SK-N-SH treated with all-trans-retinoic acid at 6 μM for 48 hours (cell line): ENCODE measurements at regions not wholly inside any gene's neighbourhood (a gene's known extent, or its start where the extent isn't known, plus 50 kb on each side); places are given as distances from the start of the nearest gene placed in this dataset.

Experiments
- ATAC-seq: fragments of 200-7000 bp; cut with Tn5 transposase; 3 replicates; pipeline ENCODE4 v1.9.1; 2020; ENCODE audit warnings: mild to moderate bottlenecking, moderate library complexity
- ARNTL ChIP-seq: fragments of 450-650 bp; formaldehyde crosslinking; IDR thresholded peaks from 2 replicates; pipeline ENCODE4 v1.5.0; 2020; ENCODE audit warnings: low read depth, mild to moderate bottlenecking, moderate library complexity, borderline replicate concordance
- BACH2 ChIP-seq: fragments of 250-450 bp; sonication (Bioruptor Pico); IDR thresholded peaks from 2 replicates; pipeline ENCODE4 v1.9.0; 2021; ENCODE audit warnings: mild to moderate bottlenecking, borderline replicate concordance
- CSDC2 ChIP-seq: fragments of 250-450 bp; sonication (Bioruptor Pico); IDR thresholded peaks from 2 replicates; pipeline ENCODE4 v1.5.0; 2020; ENCODE audit warnings: mild to moderate bottlenecking, moderate library complexity
- CSRNP3 ChIP-seq: fragments of 250-450 bp; sonication (Bioruptor Pico); IDR thresholded peaks from 2 replicates; pipeline ENCODE4 v1.5.1; 2021; ENCODE audit warnings: mild to moderate bottlenecking, moderate library complexity
- ESRRG ChIP-seq: fragments of 250-450 bp; sonication (Bioruptor Pico); IDR thresholded peaks from 2 replicates; pipeline ENCODE4 v1.6.1; 2021; ENCODE audit warnings: mild to moderate bottlenecking
- ISL1 ChIP-seq: fragments of 250-450 bp; sonication (Bioruptor Pico); IDR thresholded peaks from 2 replicates; pipeline ENCODE4 v2.1.2; 2022; ENCODE audit warnings: mild to moderate bottlenecking, moderate library complexity
- OSR1 ChIP-seq: fragments of 250-450 bp; sonication (Bioruptor Pico); IDR thresholded peaks from 2 replicates; pipeline ENCODE4 v1.8.0; 2022; ENCODE audit warnings: moderate library complexity, mild to moderate bottlenecking, inconsistent platforms
- PATZ1 ChIP-seq: fragments of 250-450 bp; sonication (Bioruptor Pico); IDR thresholded peaks from 2 replicates; pipeline ENCODE4 v1.8.0; 2020; ENCODE audit warnings: mild to moderate bottlenecking, moderate library complexity, borderline replicate concordance
- PPARA ChIP-seq: fragments of 250-450 bp; sonication (Bioruptor Pico); IDR thresholded peaks from 2 replicates; pipeline ENCODE4 v1.5.0; 2020; ENCODE audit warnings: mild to moderate bottlenecking, borderline replicate concordance
- RARB ChIP-seq: fragments of 250-450 bp; sonication (Bioruptor Pico); IDR thresholded peaks from 2 replicates; pipeline ENCODE4 v1.8.0; 2021; ENCODE audit warnings: mild to moderate bottlenecking, moderate library complexity
- SNAI2 ChIP-seq: fragments of 250-450 bp; sonication (Bioruptor Pico); IDR thresholded peaks from 2 replicates; pipeline ENCODE4 v1.5.0; 2020; ENCODE audit warnings: mild to moderate bottlenecking, moderate library complexity
- TCF4 ChIP-seq: fragments of 250-450 bp; sonication (Bioruptor Pico); IDR thresholded peaks from 2 replicates; pipeline ENCODE4 v1.8.0; 2021; ENCODE audit warnings: mild to moderate bottlenecking, moderate library complexity, borderline replicate concordance
- TOX ChIP-seq: fragments of 250-450 bp; sonication (Bioruptor Pico); IDR thresholded peaks from 2 replicates; pipeline ENCODE4 v1.8.0; 2021; ENCODE audit warnings: mild to moderate bottlenecking, moderate library complexity, borderline replicate concordance
- ZC3H10 ChIP-seq: fragments of 250-450 bp; sonication (Bioruptor Pico); IDR thresholded peaks from 2 replicates; pipeline ENCODE4 v1.5.1; 2021; ENCODE audit warnings: mild to moderate bottlenecking, moderate library complexity
- ZFP3 ChIP-seq: fragments of 250-450 bp; sonication (Bioruptor Pico); IDR thresholded peaks from 2 replicates; pipeline ENCODE4 v1.5.0; 2020; ENCODE audit warnings: mild to moderate bottlenecking, moderate library complexity
- ZFP30 ChIP-seq: fragments of 450-650 bp; formaldehyde crosslinking; IDR thresholded peaks from 2 replicates; pipeline ENCODE4 v1.5.0; 2022; ENCODE audit warnings: mild to moderate bottlenecking, moderate library complexity
- ZNF565 ChIP-seq: fragments of 450-650 bp; formaldehyde crosslinking; conservative IDR thresholded peaks from 2 replicates; pipeline ENCODE4 v1.5.0; 2020; ENCODE audit warnings: low read depth, mild to moderate bottlenecking, moderate library complexity
- ZNF70 ChIP-seq: fragments of 450-650 bp; formaldehyde crosslinking; IDR thresholded peaks from 2 replicates; pipeline ENCODE4 v1.5.0; 2020; ENCODE audit warnings: mild to moderate bottlenecking, moderate library complexity
- TF ChIP-seq, protein P1 (sequence below): fragments of 250-450 bp; sonication (Bioruptor Pico); IDR thresholded peaks from 2 replicates; pipeline ENCODE4 v1.5.0; 2020; ENCODE audit warnings: mild to moderate bottlenecking, moderate library complexity
- TF ChIP-seq, protein P2 (sequence below): fragments of 250-450 bp; sonication (Bioruptor Pico); IDR thresholded peaks from 2 replicates; pipeline ENCODE4 v1.5.1; 2020; ENCODE audit warnings: low read depth, mild to moderate bottlenecking, moderate library complexity

- ATAC-seq, result no peak
- TF ChIP-seq TOX (CRISPR knock-in tag) (no peak), ZFP3 (CRISPR knock-in tag) (no peak), PPARA (no peak), CSDC2 (CRISPR knock-in tag) (no peak), ZNF565 (CRISPR knock-in tag) (no peak)
- TF ChIP-seq, protein P1, sequence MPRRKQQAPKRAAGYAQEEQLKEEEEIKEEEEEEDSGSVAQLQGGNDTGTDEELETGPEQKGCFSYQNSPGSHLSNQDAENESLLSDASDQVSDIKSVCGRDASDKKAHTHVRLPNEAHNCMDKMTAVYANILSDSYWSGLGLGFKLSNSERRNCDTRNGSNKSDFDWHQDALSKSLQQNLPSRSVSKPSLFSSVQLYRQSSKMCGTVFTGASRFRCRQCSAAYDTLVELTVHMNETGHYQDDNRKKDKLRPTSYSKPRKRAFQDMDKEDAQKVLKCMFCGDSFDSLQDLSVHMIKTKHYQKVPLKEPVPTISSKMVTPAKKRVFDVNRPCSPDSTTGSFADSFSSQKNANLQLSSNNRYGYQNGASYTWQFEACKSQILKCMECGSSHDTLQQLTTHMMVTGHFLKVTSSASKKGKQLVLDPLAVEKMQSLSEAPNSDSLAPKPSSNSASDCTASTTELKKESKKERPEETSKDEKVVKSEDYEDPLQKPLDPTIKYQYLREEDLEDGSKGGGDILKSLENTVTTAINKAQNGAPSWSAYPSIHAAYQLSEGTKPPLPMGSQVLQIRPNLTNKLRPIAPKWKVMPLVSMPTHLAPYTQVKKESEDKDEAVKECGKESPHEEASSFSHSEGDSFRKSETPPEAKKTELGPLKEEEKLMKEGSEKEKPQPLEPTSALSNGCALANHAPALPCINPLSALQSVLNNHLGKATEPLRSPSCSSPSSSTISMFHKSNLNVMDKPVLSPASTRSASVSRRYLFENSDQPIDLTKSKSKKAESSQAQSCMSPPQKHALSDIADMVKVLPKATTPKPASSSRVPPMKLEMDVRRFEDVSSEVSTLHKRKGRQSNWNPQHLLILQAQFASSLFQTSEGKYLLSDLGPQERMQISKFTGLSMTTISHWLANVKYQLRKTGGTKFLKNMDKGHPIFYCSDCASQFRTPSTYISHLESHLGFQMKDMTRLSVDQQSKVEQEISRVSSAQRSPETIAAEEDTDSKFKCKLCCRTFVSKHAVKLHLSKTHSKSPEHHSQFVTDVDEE, result no peak
Measured at GRCh38 chr5:33153372-33153771, 287.4 kb upstream of the TARS1 start.

GRCh38 chr5:33153831-33154230 is 286.9 kb upstream of the TARS1 start:
- no peak for ATAC-seq
- TF ChIP-seq SNAI2 (no peak), ARNTL (no peak)
- TF ChIP-seq, all 23 proteins: peak for 0

DNA sequence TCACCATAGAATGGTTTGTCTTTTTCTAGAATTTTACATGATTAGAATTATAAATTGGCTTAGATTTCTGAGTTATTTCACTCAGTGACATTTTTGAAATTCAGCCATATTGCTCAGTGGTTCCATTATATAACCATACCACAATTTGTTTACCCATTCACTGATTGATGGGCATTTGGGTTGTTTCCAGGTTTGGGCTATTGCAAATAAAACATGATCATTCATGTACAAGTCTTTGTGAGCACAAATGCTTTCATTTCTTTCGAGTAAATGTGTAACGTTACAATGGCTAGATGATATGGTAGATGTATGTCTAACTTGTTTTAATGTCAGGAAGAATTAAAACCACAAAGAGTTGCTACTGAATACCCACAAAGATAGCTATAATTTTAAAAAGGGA is 279.9 kb upstream of the TARS1 start:
- ATAC-seq, result no peak
- no peak for TF ChIP-seq CSDC2 (CRISPR knock-in tag)

DNA sequence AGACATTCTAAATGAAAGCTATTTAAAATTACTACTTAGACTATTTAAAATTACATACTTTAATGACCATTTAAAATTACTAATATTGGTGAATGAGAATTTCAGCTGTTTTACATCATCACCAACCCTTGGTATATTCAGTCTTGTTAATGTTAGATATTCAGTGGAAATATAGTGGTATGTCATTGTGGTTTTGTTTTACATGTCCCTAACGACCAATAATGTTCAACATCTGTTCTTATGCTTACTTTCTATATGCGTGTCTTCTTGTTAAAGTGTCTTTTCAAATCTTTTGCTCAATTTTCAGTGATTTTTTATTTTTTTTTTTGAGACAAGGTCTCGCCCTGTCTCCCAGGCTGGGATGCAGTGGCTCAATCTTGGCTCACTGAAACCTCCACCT is 279.3 kb upstream of the TARS1 start:
- TF ChIP-seq, protein P1, result no peak
- no peak for TF ChIP-seq PATZ1 (CRISPR knock-in tag)
- TF ChIP-seq BACH2, result no peak
- no peak for TF ChIP-seq ZNF70
- no peak for TF ChIP-seq RARB (CRISPR knock-in tag)
- no peak for TF ChIP-seq ISL1 (CRISPR knock-in tag)
- no peak for TF ChIP-seq TCF4 (CRISPR knock-in tag)
- TF ChIP-seq CSDC2 (CRISPR knock-in tag), result no peak
- TF ChIP-seq PPARA, result no peak
- TF ChIP-seq CSRNP3 (CRISPR knock-in tag), result no peak
- no peak for TF ChIP-seq ARNTL
- no peak for TF ChIP-seq ZFP30 (CRISPR knock-in tag)
- no peak for TF ChIP-seq ESRRG (CRISPR knock-in tag)
- TF ChIP-seq, protein P2, sequence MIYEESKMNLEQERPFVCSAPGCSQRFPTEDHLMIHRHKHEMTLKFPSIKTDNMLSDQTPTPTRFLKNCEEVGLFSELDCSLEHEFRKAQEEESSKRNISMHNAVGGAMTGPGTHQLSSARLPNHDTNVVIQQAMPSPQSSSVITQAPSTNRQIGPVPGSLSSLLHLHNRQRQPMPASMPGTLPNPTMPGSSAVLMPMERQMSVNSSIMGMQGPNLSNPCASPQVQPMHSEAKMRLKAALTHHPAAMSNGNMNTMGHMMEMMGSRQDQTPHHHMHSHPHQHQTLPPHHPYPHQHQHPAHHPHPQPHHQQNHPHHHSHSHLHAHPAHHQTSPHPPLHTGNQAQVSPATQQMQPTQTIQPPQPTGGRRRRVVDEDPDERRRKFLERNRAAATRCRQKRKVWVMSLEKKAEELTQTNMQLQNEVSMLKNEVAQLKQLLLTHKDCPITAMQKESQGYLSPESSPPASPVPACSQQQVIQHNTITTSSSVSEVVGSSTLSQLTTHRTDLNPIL (CRISPR knock-in tag), result no peak
- no peak for TF ChIP-seq ZFP3 (CRISPR knock-in tag)
- no peak for TF ChIP-seq ZNF565 (CRISPR knock-in tag)
- TF ChIP-seq ZC3H10 (CRISPR knock-in tag), result no peak
- no peak for TF ChIP-seq OSR1 (CRISPR knock-in tag)
- ATAC-seq, result no peak
